Neural cell (in vitro differentiated cells): ENCODE measurements at regions not wholly inside any gene's neighbourhood (a gene's known extent, or its start where the extent isn't known, plus 50 kb on each side); places are given as distances from the start of the nearest gene placed in this dataset.

Experiments used
- H2AFZ ChIP-seq: fragments of 200-600, 300-800 bp; sonication (generic), shearing (Covaris generic); 2 replicates; pipeline ENCODE4 v1.6.0; 2014; ENCODE audit warnings: low read depth, mild to moderate bottlenecking, antibody characterized with exemption, low read length, moderate library complexity
- H3F3A ChIP-seq: fragments of 200-600 bp; shearing (Covaris generic); 2 replicates; pipeline ENCODE4 v1.6.1; 2016; ENCODE audit warnings: mild to moderate bottlenecking, moderate library complexity, mixed read lengths, antibody characterized with exemption, low read length; ENCODE audit not compliant: insufficient read depth, poor library complexity, severe bottlenecking
- H3K27ac ChIP-seq: fragments of 200-600, 300-800 bp; sonication (generic), shearing (Covaris generic); 2 replicates; pipeline ENCODE4 v1.5.1; 2014; ENCODE audit warnings: mild to moderate bottlenecking, low read length, moderate library complexity
- H3K27me3 ChIP-seq: fragments of 300-800, 200-600 bp; sonication (generic), shearing (Covaris generic); 2 replicates; pipeline ENCODE4 v1.6.0; 2014; ENCODE audit warnings: mild to moderate bottlenecking, low read depth, low read length, moderate library complexity; ENCODE audit not compliant: insufficient read depth
- H3K36me3 ChIP-seq: fragments of 300-800, 200-600 bp; sonication (generic), shearing (Covaris generic); 2 replicates; pipeline ENCODE4 v1.5.1; 2014; ENCODE audit warnings: mild to moderate bottlenecking, antibody characterized with exemption, low read length, moderate library complexity; ENCODE audit not compliant: insufficient read depth
- H3K4me2 ChIP-seq: fragments of 300-800, 200-600 bp; sonication (generic), shearing (Covaris generic); 2 replicates; pipeline ENCODE4 v1.6.0; 2014; ENCODE audit warnings: mild to moderate bottlenecking, low read length
- H3K4me3 ChIP-seq: fragments of 300-800, 200-600 bp; sonication (generic), shearing (Covaris generic); 2 replicates; pipeline ENCODE4 v1.5.1; 2014; ENCODE audit warnings: mild to moderate bottlenecking, low read length, moderate library complexity
- H3K79me2 ChIP-seq: fragments of 200-600 bp; shearing (Covaris generic); replicated peaks from 2 replicates; pipeline ENCODE4 v1.6.0; 2014; ENCODE audit warnings: mild to moderate bottlenecking, low read length, moderate library complexity; ENCODE audit not compliant: insufficient read depth
- H3K9ac ChIP-seq: fragments of 300-800, 200-600 bp; sonication (generic), shearing (Covaris generic); 2 replicates; pipeline ENCODE4 v1.6.1; 2016; ENCODE audit warnings: mild to moderate bottlenecking, low read length, mixed read lengths
- H3K9me2 ChIP-seq: fragments of 200-600 bp; shearing (Covaris generic); 2 replicates; pipeline ENCODE4 v1.6.1; 2016; ENCODE audit warnings: mild to moderate bottlenecking, low read length, mixed read lengths; ENCODE audit not compliant: insufficient read depth
- H3K9me3 ChIP-seq: fragments of 200-600, 300-800 bp; sonication (generic), shearing (Covaris generic); 2 replicates; pipeline ENCODE4 v1.6.1; 2016; ENCODE audit warnings: mild to moderate bottlenecking, mixed run types, low read length, moderate library complexity, mixed read lengths
- H4K20me1 ChIP-seq: fragments of 200-600 bp; shearing (Covaris generic); 2 replicates; pipeline ENCODE4 v1.6.1; 2016; ENCODE audit warnings: mild to moderate bottlenecking, mixed run types; ENCODE audit not compliant: insufficient read depth
- EP300 ChIP-seq: fragments of 450-650 bp; conservative IDR thresholded peaks from 2 replicates; pipeline ENCODE4 v1.6.1; 2014; ENCODE audit warnings: antibody characterized with exemption, mild to moderate bottlenecking, moderate library complexity; ENCODE audit not compliant: poor library complexity, severe bottlenecking
- EZH2 ChIP-seq: fragments of 200-600, 300-800 bp; shearing (Covaris generic), sonication (generic); IDR thresholded peaks from 2 replicates; pipeline ENCODE4 v1.6.1; 2014; ENCODE audit warnings: antibody characterized with exemption, low read length, borderline replicate concordance, mild to moderate bottlenecking; ENCODE audit not compliant: insufficient read depth, poor library complexity, severe bottlenecking
- MXI1 ChIP-seq: fragments of 450-650 bp; conservative IDR thresholded peaks from 2 replicates; pipeline ENCODE4 v1.6.1; 2014; ENCODE audit warnings: antibody characterized with exemption, mild to moderate bottlenecking; ENCODE audit not compliant: poor library complexity, severe bottlenecking
- POLR2AphosphoS5 ChIP-seq: IDR thresholded peaks from 2 replicates; pipeline ENCODE4 v1.6.1; 2012
- RAD21 ChIP-seq: fragments of 450-650 bp; conservative IDR thresholded peaks from 2 replicates; pipeline ENCODE4 v1.6.1; 2014; ENCODE audit warnings: antibody characterized with exemption, mild to moderate bottlenecking, moderate library complexity
- SMC3 ChIP-seq: fragments of 450-650 bp; conservative IDR thresholded peaks from 2 replicates; pipeline ENCODE4 v1.6.1; 2014; ENCODE audit warnings: antibody characterized with exemption, mild to moderate bottlenecking, moderate library complexity; ENCODE audit not compliant: poor library complexity
- TAF1 ChIP-seq: IDR thresholded peaks from 2 replicates; pipeline ENCODE4 v1.6.1; 2012; ENCODE audit warnings: low read depth
- TF ChIP-seq, protein P1 (sequence below): IDR thresholded peaks from 2 replicates; pipeline ENCODE4 v1.6.1; 2012; ENCODE audit warnings: borderline replicate concordance
- TF ChIP-seq, protein P2 (sequence below): fragments of 450-650 bp; IDR thresholded peaks from 2 replicates; pipeline ENCODE4 v1.5.1; 2014; ENCODE audit warnings: antibody characterized with exemption, mild to moderate bottlenecking, moderate library complexity; ENCODE audit not compliant: poor library complexity, severe bottlenecking

DNA sequence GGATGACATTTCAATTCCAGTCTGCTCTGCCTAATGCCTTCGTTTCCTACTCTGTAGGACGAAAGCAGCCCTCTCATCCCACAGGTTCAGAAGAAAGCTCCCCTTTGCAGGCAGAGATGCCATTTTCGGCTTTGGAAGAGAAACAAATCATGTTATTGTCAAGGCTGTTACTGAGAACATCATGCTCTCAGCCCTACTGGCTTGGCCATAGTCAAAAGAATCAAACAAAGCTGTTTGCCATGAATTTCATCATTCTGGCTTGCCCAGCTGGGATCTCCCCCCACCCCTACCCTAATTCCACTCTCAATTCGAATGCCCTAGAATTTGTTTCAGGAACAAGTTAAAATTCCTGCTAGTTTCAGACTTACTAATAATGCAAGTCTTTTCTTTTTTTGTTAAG, 162.3 kb upstream of the SERP2 start:
- H3F3A ChIP-seq, result peaks cover 4% of the 10 kb centered on the region
- H3K79me2 ChIP-seq, result no peaks in the 10 kb centered on the region
- H3K36me3 ChIP-seq, result no peaks in the 10 kb centered on the region
- no peak overlapping the region for H3K9ac ChIP-seq
- no peak overlapping the region for H3K4me2 ChIP-seq
- H3K9me3 ChIP-seq, result no peaks in the 10 kb centered on the region
- peak overlapping the region; percentile 29 for H3K27ac ChIP-seq
- no peaks in the 10 kb centered on the region for H3K27me3 ChIP-seq
- H3K4me3 ChIP-seq, result peak overlapping the region; percentile 12
- H3K9me2 ChIP-seq, result no peaks in the 10 kb centered on the region
- H4K20me1 ChIP-seq, result no peaks in the 10 kb centered on the region
- TF ChIP-seq EZH2 (no peak), SMC3 (no peak)
- H2AFZ ChIP-seq, result no peak overlapping the region

DNA sequence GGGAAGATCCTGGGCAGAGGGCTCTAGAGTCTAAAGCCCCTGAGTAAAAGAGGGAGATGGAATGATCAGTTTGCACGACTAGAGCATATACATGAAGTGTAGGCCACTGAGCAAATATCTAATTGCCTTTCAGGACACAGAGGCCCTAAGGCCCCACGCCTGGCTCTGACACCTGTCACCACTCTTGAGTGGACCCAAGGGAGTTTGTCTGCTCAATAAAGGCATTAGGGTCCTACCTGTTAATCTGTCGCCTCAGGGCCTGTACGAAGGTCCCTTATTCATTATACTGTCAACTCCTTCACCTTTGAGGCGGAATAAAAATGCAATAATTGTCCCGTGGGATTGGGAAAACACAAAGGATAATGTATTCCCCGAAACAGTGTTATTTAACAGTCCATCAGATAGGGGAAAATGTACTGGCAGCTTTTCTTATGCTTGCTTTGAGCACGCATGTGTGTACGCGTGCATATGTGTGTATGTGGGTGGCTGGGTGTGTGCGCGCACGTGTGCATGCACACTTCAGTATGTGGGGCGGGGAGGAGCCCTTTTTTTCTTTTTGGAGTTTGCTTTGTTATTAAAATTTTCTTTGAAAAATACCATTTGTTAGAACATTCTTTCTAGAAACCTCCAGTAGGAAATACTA, 161.8 kb upstream of the SERP2 start:
- peak overlapping the region; percentile 12 for H3K4me3 ChIP-seq
- H3K4me2 ChIP-seq, result peak overlapping the region; percentile 1
- TF ChIP-seq EP300 (peak; percentile 98), POLR2AphosphoS5 (peak; percentile 99), RAD21 (peak; percentile 12), SMC3 (no peak), EZH2 (no peak), TAF1 (no peak), MXI1 (peak; percentile 41)
- TF ChIP-seq, protein P1, sequence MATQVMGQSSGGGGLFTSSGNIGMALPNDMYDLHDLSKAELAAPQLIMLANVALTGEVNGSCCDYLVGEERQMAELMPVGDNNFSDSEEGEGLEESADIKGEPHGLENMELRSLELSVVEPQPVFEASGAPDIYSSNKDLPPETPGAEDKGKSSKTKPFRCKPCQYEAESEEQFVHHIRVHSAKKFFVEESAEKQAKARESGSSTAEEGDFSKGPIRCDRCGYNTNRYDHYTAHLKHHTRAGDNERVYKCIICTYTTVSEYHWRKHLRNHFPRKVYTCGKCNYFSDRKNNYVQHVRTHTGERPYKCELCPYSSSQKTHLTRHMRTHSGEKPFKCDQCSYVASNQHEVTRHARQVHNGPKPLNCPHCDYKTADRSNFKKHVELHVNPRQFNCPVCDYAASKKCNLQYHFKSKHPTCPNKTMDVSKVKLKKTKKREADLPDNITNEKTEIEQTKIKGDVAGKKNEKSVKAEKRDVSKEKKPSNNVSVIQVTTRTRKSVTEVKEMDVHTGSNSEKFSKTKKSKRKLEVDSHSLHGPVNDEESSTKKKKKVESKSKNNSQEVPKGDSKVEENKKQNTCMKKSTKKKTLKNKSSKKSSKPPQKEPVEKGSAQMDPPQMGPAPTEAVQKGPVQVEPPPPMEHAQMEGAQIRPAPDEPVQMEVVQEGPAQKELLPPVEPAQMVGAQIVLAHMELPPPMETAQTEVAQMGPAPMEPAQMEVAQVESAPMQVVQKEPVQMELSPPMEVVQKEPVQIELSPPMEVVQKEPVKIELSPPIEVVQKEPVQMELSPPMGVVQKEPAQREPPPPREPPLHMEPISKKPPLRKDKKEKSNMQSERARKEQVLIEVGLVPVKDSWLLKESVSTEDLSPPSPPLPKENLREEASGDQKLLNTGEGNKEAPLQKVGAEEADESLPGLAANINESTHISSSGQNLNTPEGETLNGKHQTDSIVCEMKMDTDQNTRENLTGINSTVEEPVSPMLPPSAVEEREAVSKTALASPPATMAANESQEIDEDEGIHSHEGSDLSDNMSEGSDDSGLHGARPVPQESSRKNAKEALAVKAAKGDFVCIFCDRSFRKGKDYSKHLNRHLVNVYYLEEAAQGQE, result peak; percentile 90
- TF ChIP-seq, protein P2, sequence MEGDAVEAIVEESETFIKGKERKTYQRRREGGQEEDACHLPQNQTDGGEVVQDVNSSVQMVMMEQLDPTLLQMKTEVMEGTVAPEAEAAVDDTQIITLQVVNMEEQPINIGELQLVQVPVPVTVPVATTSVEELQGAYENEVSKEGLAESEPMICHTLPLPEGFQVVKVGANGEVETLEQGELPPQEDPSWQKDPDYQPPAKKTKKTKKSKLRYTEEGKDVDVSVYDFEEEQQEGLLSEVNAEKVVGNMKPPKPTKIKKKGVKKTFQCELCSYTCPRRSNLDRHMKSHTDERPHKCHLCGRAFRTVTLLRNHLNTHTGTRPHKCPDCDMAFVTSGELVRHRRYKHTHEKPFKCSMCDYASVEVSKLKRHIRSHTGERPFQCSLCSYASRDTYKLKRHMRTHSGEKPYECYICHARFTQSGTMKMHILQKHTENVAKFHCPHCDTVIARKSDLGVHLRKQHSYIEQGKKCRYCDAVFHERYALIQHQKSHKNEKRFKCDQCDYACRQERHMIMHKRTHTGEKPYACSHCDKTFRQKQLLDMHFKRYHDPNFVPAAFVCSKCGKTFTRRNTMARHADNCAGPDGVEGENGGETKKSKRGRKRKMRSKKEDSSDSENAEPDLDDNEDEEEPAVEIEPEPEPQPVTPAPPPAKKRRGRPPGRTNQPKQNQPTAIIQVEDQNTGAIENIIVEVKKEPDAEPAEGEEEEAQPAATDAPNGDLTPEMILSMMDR, result no peak
- H3K9me3 ChIP-seq, result no peaks in the 10 kb centered on the region
- no peaks in the 10 kb centered on the region for H3K27me3 ChIP-seq
- H3K9me2 ChIP-seq, result no peaks in the 10 kb centered on the region
- no peaks in the 10 kb centered on the region for H3K79me2 ChIP-seq
- H3F3A ChIP-seq, result peaks cover 4% of the 10 kb centered on the region
- H4K20me1 ChIP-seq, result no peaks in the 10 kb centered on the region
- peak overlapping the region; percentile 29 for H3K27ac ChIP-seq
- H3K9ac ChIP-seq, result no peak overlapping the region
- no peaks in the 10 kb centered on the region for H3K36me3 ChIP-seq
- no peak overlapping the region for H2AFZ ChIP-seq
